ENCODE measurements at regions not wholly inside any gene's neighbourhood (a gene's known extent, or its start where the extent isn't known, plus 50 kb on each side); places are given as distances from the start of the nearest gene placed in this dataset.
"Not testable (repeated sequence)": the region's sequence is repeated elsewhere in the genome, so short reads cannot be mapped to it uniquely, and the experiment has no call there.

- CTCF ChIA-PET = no interaction called here
- WGBS (ENCODE audit: insufficient coverage) = no CpG with 5 or more reads among the region's 1 CpG
- H3K4me3 ChIP-seq (ENCODE audit: control insufficient read depth in 1 of 7, extremely low read depth in 1 of 7, insufficient read depth in 4 of 7, low read depth in 2 of 7, low read length in 6 of 7) = no peak overlapping the region
- POLR2A ChIA-PET = no interaction called here
- no peaks in the 10 kb centered on the region for H3K4me1 ChIP-seq (ENCODE audit: control extremely low read depth in 1 of 4, control insufficient read depth in 4 of 4, insufficient read depth in 4 of 4, low read length in 3 of 4)
- H3K36me3 ChIP-seq (ENCODE audit: control insufficient read depth in 4 of 4, insufficient read depth in 4 of 4, low read length in 3 of 4) = no peaks in the 10 kb centered on the region
- no peaks in the 10 kb centered on the region for H3K27me3 ChIP-seq (replicated peaks in 2 of 5; ENCODE audit: control insufficient read depth in 4 of 5, insufficient read depth in 5 of 5, low read length in 4 of 5)
- DNase-seq = no peak
- H3K9me3 ChIP-seq (ENCODE audit: control extremely low read depth in 1 of 5, control insufficient read depth in 4 of 5, insufficient read depth in 2 of 5, low read depth in 1 of 5, low read length in 4 of 5) = no peaks in the 10 kb centered on the region
- no peak overlapping the region for H3K27ac ChIP-seq (ENCODE audit: insufficient read depth in 1 of 2, low read depth in 1 of 2, low read length in 2 of 2, poor library complexity in 1 of 2, severe bottlenecking in 2 of 2)
Measured at GRCh38 chr13:63274772-63275171, 1859.1 kb upstream of the PCDH20 start.

- WGBS (ENCODE audit: insufficient coverage) = 86% methylated on average over 6 of the region's 9 CpGs
- no peaks in the 10 kb centered on the region for H3K4me1 ChIP-seq (ENCODE audit: control extremely low read depth in 1 of 4, control insufficient read depth in 4 of 4, insufficient read depth in 4 of 4, low read length in 3 of 4)
- DNase-seq = no peak
- no peaks in the 10 kb centered on the region for H3K36me3 ChIP-seq (ENCODE audit: control insufficient read depth in 4 of 4, insufficient read depth in 4 of 4, low read length in 3 of 4)
- no peak overlapping the region for H3K27ac ChIP-seq (ENCODE audit: insufficient read depth in 1 of 2, low read depth in 1 of 2, low read length in 2 of 2, poor library complexity in 1 of 2, severe bottlenecking in 2 of 2)
- no peaks in the 10 kb centered on the region for H3K9me3 ChIP-seq (ENCODE audit: control extremely low read depth in 1 of 5, control insufficient read depth in 4 of 5, insufficient read depth in 2 of 5, low read depth in 1 of 5, low read length in 4 of 5)
- ChIA-PET CTCF (no interaction called here), POLR2A (no interaction called here)
- no peak overlapping the region for H3K4me3 ChIP-seq (ENCODE audit: control insufficient read depth in 1 of 7, extremely low read depth in 1 of 7, insufficient read depth in 4 of 7, low read depth in 2 of 7, low read length in 6 of 7)
- H3K27me3 ChIP-seq (replicated peaks in 2 of 5; ENCODE audit: control insufficient read depth in 4 of 5, insufficient read depth in 5 of 5, low read length in 4 of 5) = no peaks in the 10 kb centered on the region
Measured at GRCh38 chr13:63249411-63250187, 1834.0 kb upstream of the PCDH20 start.

- WGBS (ENCODE audit: insufficient coverage) = 98% methylated on average over 13 of the region's 15 CpGs
- POLR2A ChIA-PET, DNase-seq: not testable (repeated sequence)
Measured at GRCh38 chr13:63236667-63237396, 1821.2 kb upstream of the PCDH20 start.

GRCh38 chr13:63218596-63218995 lies 1802.9 kb upstream of the PCDH20 start:
- DNase-seq; H3K9me3 ChIP-seq (ENCODE audit: control extremely low read depth in 1 of 5, control insufficient read depth in 4 of 5, insufficient read depth in 2 of 5, low read depth in 1 of 5, low read length in 4 of 5); H3K36me3 ChIP-seq (ENCODE audit: control insufficient read depth in 4 of 4, insufficient read depth in 4 of 4, low read length in 3 of 4); CTCF ChIA-PET; H3K4me1 ChIP-seq (ENCODE audit: control extremely low read depth in 1 of 4, control insufficient read depth in 4 of 4, insufficient read depth in 4 of 4, low read length in 3 of 4); H3K27ac ChIP-seq (ENCODE audit: insufficient read depth in 1 of 2, low read depth in 1 of 2, low read length in 2 of 2, poor library complexity in 1 of 2, severe bottlenecking in 2 of 2); POLR2A ChIA-PET; H3K4me3 ChIP-seq (ENCODE audit: control insufficient read depth in 1 of 7, extremely low read depth in 1 of 7, insufficient read depth in 4 of 7, low read depth in 2 of 7, low read length in 6 of 7); H3K27me3 ChIP-seq (replicated peaks in 2 of 5; ENCODE audit: control insufficient read depth in 4 of 5, insufficient read depth in 5 of 5, low read length in 4 of 5): not testable (repeated sequence)
- 100% methylated on average over 2 of the region's 3 CpGs for WGBS (ENCODE audit: insufficient coverage)

More at GRCh38 chr13:63236667-63237396, 1821.2 kb upstream of the PCDH20 start:
- H3K4me3 ChIP-seq (ENCODE audit: control insufficient read depth in 1 of 7, extremely low read depth in 1 of 7, insufficient read depth in 4 of 7, low read depth in 2 of 7, low read length in 6 of 7); H3K27ac ChIP-seq (ENCODE audit: insufficient read depth in 1 of 2, low read depth in 1 of 2, low read length in 2 of 2, poor library complexity in 1 of 2, severe bottlenecking in 2 of 2); H3K4me1 ChIP-seq (ENCODE audit: control extremely low read depth in 1 of 4, control insufficient read depth in 4 of 4, insufficient read depth in 4 of 4, low read length in 3 of 4); H3K9me3 ChIP-seq (ENCODE audit: control extremely low read depth in 1 of 5, control insufficient read depth in 4 of 5, insufficient read depth in 2 of 5, low read depth in 1 of 5, low read length in 4 of 5); CTCF ChIA-PET; H3K27me3 ChIP-seq (replicated peaks in 2 of 5; ENCODE audit: control insufficient read depth in 4 of 5, insufficient read depth in 5 of 5, low read length in 4 of 5); H3K36me3 ChIP-seq (ENCODE audit: control insufficient read depth in 4 of 4, insufficient read depth in 4 of 4, low read length in 3 of 4): not testable (repeated sequence)

- Histone ChIP-seq H3K36me3 (ENCODE audit: control insufficient read depth in 4 of 4, insufficient read depth in 4 of 4, low read length in 3 of 4) (no peaks in the 10 kb centered on the region), H3K4me3 (ENCODE audit: control insufficient read depth in 1 of 7, extremely low read depth in 1 of 7, insufficient read depth in 4 of 7, low read depth in 2 of 7, low read length in 6 of 7) (no peak overlapping the region), H3K27me3 (replicated peaks in 2 of 5; ENCODE audit: control insufficient read depth in 4 of 5, insufficient read depth in 5 of 5, low read length in 4 of 5) (no peaks in the 10 kb centered on the region), H3K27ac (ENCODE audit: insufficient read depth in 1 of 2, low read depth in 1 of 2, low read length in 2 of 2, poor library complexity in 1 of 2, severe bottlenecking in 2 of 2) (no peak overlapping the region), H3K4me1 (ENCODE audit: control extremely low read depth in 1 of 4, control insufficient read depth in 4 of 4, insufficient read depth in 4 of 4, low read length in 3 of 4) (no peaks in the 10 kb centered on the region), H3K9me3 (ENCODE audit: control extremely low read depth in 1 of 5, control insufficient read depth in 4 of 5, insufficient read depth in 2 of 5, low read depth in 1 of 5, low read length in 4 of 5) (no peaks in the 10 kb centered on the region)
- CTCF ChIA-PET = no interaction called here
- DNase-seq = no peak
- 93% methylated on average over 3 of the region's 6 CpGs for WGBS (ENCODE audit: insufficient coverage)
- POLR2A ChIA-PET = no interaction called here
Measured at GRCh38 chr13:63209330-63210017, 1793.8 kb upstream of the PCDH20 start.

GRCh38 chr13:63208826-63209225 lies 1793.2 kb upstream of the PCDH20 start:
- WGBS (ENCODE audit: insufficient coverage) = 100% methylated on average over 1 of the region's 3 CpGs
- H3K4me3 ChIP-seq (ENCODE audit: control insufficient read depth in 1 of 7, extremely low read depth in 1 of 7, insufficient read depth in 4 of 7, low read depth in 2 of 7, low read length in 6 of 7) = no peak overlapping the region
- ChIA-PET POLR2A (no interaction called here), CTCF (no interaction called here)
- no peaks in the 10 kb centered on the region for H3K36me3 ChIP-seq (ENCODE audit: control insufficient read depth in 4 of 4, insufficient read depth in 4 of 4, low read length in 3 of 4)
- H3K4me1 ChIP-seq (ENCODE audit: control extremely low read depth in 1 of 4, control insufficient read depth in 4 of 4, insufficient read depth in 4 of 4, low read length in 3 of 4) = no peaks in the 10 kb centered on the region
- H3K27ac ChIP-seq (ENCODE audit: insufficient read depth in 1 of 2, low read depth in 1 of 2, low read length in 2 of 2, poor library complexity in 1 of 2, severe bottlenecking in 2 of 2) = no peak overlapping the region
- no peaks in the 10 kb centered on the region for H3K27me3 ChIP-seq (replicated peaks in 2 of 5; ENCODE audit: control insufficient read depth in 4 of 5, insufficient read depth in 5 of 5, low read length in 4 of 5)
- DNase-seq = no peak
- no peaks in the 10 kb centered on the region for H3K9me3 ChIP-seq (ENCODE audit: control extremely low read depth in 1 of 5, control insufficient read depth in 4 of 5, insufficient read depth in 2 of 5, low read depth in 1 of 5, low read length in 4 of 5)

GRCh38 chr13:63206461-63206860 lies 1790.8 kb upstream of the PCDH20 start:
- DNase-seq = no peak
- WGBS (ENCODE audit: insufficient coverage) = no CpG with 5 or more reads among the region's 1 CpG
- Histone ChIP-seq H3K27me3 (replicated peaks in 2 of 5; ENCODE audit: control insufficient read depth in 4 of 5, insufficient read depth in 5 of 5, low read length in 4 of 5) (no peaks in the 10 kb centered on the region), H3K4me3 (ENCODE audit: control insufficient read depth in 1 of 7, extremely low read depth in 1 of 7, insufficient read depth in 4 of 7, low read depth in 2 of 7, low read length in 6 of 7) (no peak overlapping the region), H3K27ac (ENCODE audit: insufficient read depth in 1 of 2, low read depth in 1 of 2, low read length in 2 of 2, poor library complexity in 1 of 2, severe bottlenecking in 2 of 2) (no peak overlapping the region), H3K4me1 (ENCODE audit: control extremely low read depth in 1 of 4, control insufficient read depth in 4 of 4, insufficient read depth in 4 of 4, low read length in 3 of 4) (no peaks in the 10 kb centered on the region), H3K9me3 (ENCODE audit: control extremely low read depth in 1 of 5, control insufficient read depth in 4 of 5, insufficient read depth in 2 of 5, low read depth in 1 of 5, low read length in 4 of 5) (no peaks in the 10 kb centered on the region), H3K36me3 (ENCODE audit: control insufficient read depth in 4 of 4, insufficient read depth in 4 of 4, low read length in 3 of 4) (no peaks in the 10 kb centered on the region)
- ChIA-PET CTCF (no interaction called here), POLR2A (no interaction called here)
